DND-41 (cell line): ENCODE measurements at regions not wholly inside any gene's neighbourhood (a gene's known extent, or its start where the extent isn't known, plus 50 kb on each side); places are given as distances from the start of the nearest gene placed in this dataset.

ENCODE experiments used
- CTCF ChIP-seq: IDR thresholded peaks from 2 replicates; pipeline ENCODE4 v1.5.1; 2012; ENCODE audit warnings: borderline replicate concordance, low read length, moderate library complexity, mild to moderate bottlenecking; ENCODE audit not compliant: poor library complexity, severe bottlenecking; ENCODE audit errors: extremely low read depth
- EZH2 ChIP-seq: IDR thresholded peaks from 3 replicates; pipeline ENCODE4 v1.6.1; 2012; ENCODE audit warnings: borderline replicate concordance, low read depth, mild to moderate bottlenecking, moderate library complexity, low read length, inconsistent platforms; ENCODE audit not compliant: severe bottlenecking

DNA sequence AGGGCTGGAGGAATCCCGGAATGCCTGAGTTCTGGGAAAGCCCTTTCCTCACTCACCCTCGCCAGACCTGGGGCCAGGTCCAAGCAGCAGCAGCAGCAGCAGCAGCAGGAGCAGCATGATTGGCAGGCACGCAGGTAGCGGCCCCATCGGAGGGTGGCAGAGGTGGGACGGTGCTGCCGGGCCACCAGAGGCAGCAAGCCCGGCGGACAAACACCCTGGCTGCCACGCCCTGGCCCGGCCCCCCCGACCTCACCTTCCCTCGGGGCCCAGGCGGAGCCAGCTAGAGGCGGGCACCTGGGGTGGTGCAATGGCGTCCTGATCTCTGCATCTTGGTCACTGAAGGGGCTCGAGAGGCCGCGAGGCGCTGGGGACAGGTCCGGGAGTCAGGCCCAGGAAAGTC lies 122.4 kb downstream of the LAT start:
- TF ChIP-seq CTCF (no peak), EZH2 (no peak)
